ENCODE measurements at regions not wholly inside any gene's neighbourhood (a gene's known extent, or its start where the extent isn't known, plus 50 kb on each side); places are given as distances from the start of the nearest gene placed in this dataset.

DNA sequence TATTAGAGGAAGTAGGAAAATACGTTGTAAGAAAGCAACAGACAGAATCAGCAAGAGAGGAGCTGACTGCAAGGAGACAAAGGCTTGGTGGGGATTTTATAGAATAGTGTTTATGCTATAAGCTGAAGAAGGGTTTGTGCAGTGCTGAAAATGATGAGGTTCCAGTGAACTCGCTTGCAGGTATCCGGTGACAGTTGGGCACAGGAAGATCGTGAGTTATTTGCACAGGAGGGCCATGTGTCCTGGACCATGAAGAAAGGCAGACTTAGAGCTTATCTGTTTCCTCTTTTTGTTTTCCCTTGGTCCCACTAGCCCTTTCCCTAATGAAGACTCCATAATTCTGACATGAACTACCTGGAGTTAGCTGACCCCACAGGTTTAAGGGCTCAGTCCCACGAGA lies 61.4 kb downstream of the NXNL2 start:
- intact Hi-C loops (cut with DNase I, micrococcal nuclease) = no loop called here
- Histone ChIP-seq H3K36me3 (ENCODE audit: low read depth) (no peaks in the 10 kb centered on the region), H3K4me3 (no peak overlapping the region), H3K4me1 (ENCODE audit: low read depth) (no peaks in the 10 kb centered on the region), H3K9me3 (no peaks in the 10 kb centered on the region)
- ATAC-seq (no peak), DNase-seq (no peak)
- TF ChIP-seq CTCF (IDR thresholded peaks at IDR 0.05) = no peak

DNA sequence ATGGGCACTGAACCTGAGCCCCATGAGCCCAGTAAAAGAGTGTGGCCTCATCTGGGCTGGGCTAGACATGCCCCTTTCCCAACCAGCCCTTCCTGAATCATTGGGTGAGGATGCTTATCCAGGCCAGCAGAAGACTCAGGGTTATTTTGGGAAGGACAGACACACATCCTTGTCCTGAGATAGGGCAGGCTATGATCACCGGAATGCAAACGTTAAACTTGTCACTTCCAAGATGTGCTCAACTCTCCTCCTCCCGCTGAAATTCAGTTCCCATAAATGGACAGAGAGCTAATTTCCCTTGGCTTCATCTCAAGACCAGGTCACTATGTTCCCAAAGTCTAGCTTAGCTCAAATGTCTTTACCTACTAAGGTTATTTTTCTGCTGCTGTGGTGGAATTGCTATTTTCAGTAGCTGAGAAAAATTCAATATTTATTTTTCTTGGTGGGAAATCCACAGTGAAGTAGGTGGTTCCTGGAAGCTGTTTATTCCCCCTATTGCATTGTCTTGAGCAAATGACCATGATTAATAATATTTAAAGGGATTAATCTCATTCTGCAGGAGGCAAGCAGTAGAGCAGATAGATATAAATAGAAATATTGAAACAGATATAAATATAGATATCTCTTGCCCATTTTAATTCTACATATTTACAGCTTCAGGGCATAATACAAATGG lies 70.0 kb downstream of the NXNL2 start:
- Histone ChIP-seq H3K4me3 (no peak overlapping the region), H3K9me3 (no peaks in the 10 kb centered on the region), H3K4me1 (ENCODE audit: low read depth) (no peaks in the 10 kb centered on the region), H3K36me3 (ENCODE audit: low read depth) (no peaks in the 10 kb centered on the region)
- intact Hi-C loops (cut with DNase I, micrococcal nuclease) = no loop called here
- no peak for ATAC-seq
- TF ChIP-seq CTCF (IDR thresholded peaks at IDR 0.05) = no peak
- no peak for DNase-seq

- no peak for ATAC-seq
These were observed 70.8 kb downstream of the NXNL2 start for GRCh38 chr9:88605512-88606362.

DNA sequence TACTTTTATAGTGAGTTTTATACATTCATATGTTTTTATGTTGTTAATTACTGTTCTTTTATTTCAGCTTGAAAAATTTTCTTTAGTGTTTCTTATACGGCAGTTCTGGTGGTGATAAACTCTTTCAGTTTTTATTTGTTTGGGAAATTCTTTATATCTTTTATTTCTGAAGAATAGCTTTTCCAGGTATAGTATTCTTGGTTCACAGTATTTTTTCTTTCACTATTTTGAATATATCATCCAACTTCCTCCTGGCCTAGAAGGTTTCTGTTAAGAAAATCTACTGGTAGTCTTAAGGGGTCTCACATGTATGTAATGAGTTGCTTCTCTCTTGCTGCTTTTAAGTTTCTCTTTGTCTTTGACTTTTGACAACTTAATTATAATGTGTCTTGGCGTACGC lies 79.4 kb downstream of the NXNL2 start:
- no peaks in the 10 kb centered on the region for H3K36me3 ChIP-seq (ENCODE audit: low read depth)
- H3K4me1 ChIP-seq (ENCODE audit: low read depth) = no peaks in the 10 kb centered on the region
- intact Hi-C loops (cut with DNase I, micrococcal nuclease) = no loop called here
- DNase-seq (no peak), ATAC-seq (no peak)
- H3K9me3 ChIP-seq = peaks cover 23% of the 10 kb centered on the region
- H3K4me3 ChIP-seq = no peak overlapping the region
- no peak for TF ChIP-seq CTCF (IDR thresholded peaks at IDR 0.05)

More at GRCh38 chr9:88605512-88606362, 70.8 kb downstream of the NXNL2 start:
- no peak for TF ChIP-seq CTCF (IDR thresholded peaks at IDR 0.05)
- H3K9me3 ChIP-seq = no peaks in the 10 kb centered on the region
- intact Hi-C loops (cut with DNase I, micrococcal nuclease) = no loop called here
- DNase-seq = no peak
- H3K36me3 ChIP-seq (ENCODE audit: low read depth) = no peaks in the 10 kb centered on the region
- H3K4me1 ChIP-seq (ENCODE audit: low read depth) = no peaks in the 10 kb centered on the region
- H3K4me3 ChIP-seq = no peak overlapping the region

- DNase-seq = no peak
- TF ChIP-seq CTCF (IDR thresholded peaks at IDR 0.05) = no peak
- intact Hi-C loops (cut with DNase I, micrococcal nuclease) = no loop called here
- Histone ChIP-seq H3K4me3 (no peak overlapping the region), H3K4me1 (ENCODE audit: low read depth) (no peaks in the 10 kb centered on the region), H3K36me3 (ENCODE audit: low read depth) (no peaks in the 10 kb centered on the region), H3K9me3 (no peaks in the 10 kb centered on the region)
- no peak for ATAC-seq
These were observed 88.7 kb downstream of the NXNL2 start for GRCh38 chr9:88623698-88624097.

Data from mucosa of descending colon (tissue), 3 donors.